Glutamatergic neuron (in vitro differentiated cells): ENCODE measurements at regions not wholly inside any gene's neighbourhood (a gene's known extent, or its start where the extent isn't known, plus 50 kb on each side); places are given as distances from the start of the nearest gene placed in this dataset.
"Not testable (repeated sequence)": the region's sequence is repeated elsewhere in the genome, so short reads cannot be mapped to it uniquely, and the experiment has no call there.

ENCODE experiments used
- DNase-seq: peaks from one replicate; pipeline ENCODE4 v3.0.0; 2022
- H3K27ac Mint-ChIP-seq: one replicate; pipeline ENCODE4 v1.8.0; 2020; ENCODE audit warnings: mild to moderate bottlenecking, mixed read lengths, inconsistent platforms; ENCODE audit not compliant: unreplicated experiment
- H3K27me3 Mint-ChIP-seq: one replicate; pipeline ENCODE4 v1.8.0; 2020; ENCODE audit warnings: mild to moderate bottlenecking, moderate library complexity, mixed read lengths, inconsistent platforms; ENCODE audit not compliant: unreplicated experiment
- H3K36me3 Mint-ChIP-seq: one replicate; pipeline ENCODE4 v1.8.0; 2020; ENCODE audit warnings: mild to moderate bottlenecking, mixed read lengths, inconsistent platforms; ENCODE audit not compliant: unreplicated experiment
- H3K4me1 Mint-ChIP-seq: one replicate; pipeline ENCODE4 v1.8.0; 2020; ENCODE audit warnings: mild to moderate bottlenecking, low read depth, mixed read lengths, inconsistent platforms; ENCODE audit not compliant: unreplicated experiment
- H3K4me3 Mint-ChIP-seq: one replicate; pipeline ENCODE4 v1.8.0; 2020; ENCODE audit warnings: mild to moderate bottlenecking, mixed read lengths, inconsistent platforms; ENCODE audit not compliant: unreplicated experiment
- H3K9me3 Mint-ChIP-seq: one replicate; pipeline ENCODE4 v1.8.0; 2020; ENCODE audit warnings: mild to moderate bottlenecking, moderate library complexity, mixed read lengths, inconsistent platforms; ENCODE audit not compliant: unreplicated experiment
- TF ChIP-seq, protein P1 (sequence below): fragments of 200-600 bp; sonication (generic); IDR thresholded peaks from one replicate; pipeline ENCODE4 v1.5.0; 2021; ENCODE audit not compliant: partially characterized antibody, unreplicated experiment

DNA sequence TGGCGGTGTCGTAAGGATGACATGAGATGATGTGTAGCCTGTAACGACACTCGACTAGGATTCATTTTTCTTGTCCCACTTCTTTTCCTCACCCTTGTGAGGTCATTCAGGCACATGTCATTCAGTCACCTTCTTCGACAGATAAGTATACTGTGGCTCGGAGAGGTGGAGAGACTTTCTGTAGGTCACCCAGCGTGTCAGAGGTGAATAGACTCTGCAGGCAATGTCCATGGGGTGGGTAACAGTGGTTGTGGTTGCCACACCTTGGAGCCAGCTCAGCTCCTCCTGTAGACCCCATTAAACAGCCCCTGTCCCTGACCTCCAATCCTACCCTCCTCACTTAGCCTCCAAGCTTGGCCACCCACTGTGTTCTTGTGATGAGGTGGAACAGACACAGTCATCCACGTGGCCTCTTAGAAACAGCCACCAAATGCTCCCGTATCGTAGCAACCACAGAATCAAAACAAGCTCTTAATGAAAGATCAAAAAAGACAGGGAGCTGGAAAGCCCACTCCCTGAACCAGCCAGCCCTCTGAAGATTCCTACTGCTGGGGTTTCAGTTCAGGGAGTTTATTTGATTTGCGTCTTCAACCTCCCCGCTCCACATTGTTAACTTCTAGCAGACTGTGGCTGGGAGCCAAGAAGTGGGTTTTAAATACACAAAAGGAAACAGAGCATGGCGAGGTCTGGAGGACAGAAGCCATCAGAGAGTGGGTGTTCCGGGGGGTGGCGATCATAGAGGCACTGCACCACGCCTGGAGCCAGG lies 89.0 kb upstream of the GRK3 start:
- peaks cover 4% of the 10 kb centered on the region for H3K9me3 Mint-ChIP-seq
- TF ChIP-seq, protein P1, sequence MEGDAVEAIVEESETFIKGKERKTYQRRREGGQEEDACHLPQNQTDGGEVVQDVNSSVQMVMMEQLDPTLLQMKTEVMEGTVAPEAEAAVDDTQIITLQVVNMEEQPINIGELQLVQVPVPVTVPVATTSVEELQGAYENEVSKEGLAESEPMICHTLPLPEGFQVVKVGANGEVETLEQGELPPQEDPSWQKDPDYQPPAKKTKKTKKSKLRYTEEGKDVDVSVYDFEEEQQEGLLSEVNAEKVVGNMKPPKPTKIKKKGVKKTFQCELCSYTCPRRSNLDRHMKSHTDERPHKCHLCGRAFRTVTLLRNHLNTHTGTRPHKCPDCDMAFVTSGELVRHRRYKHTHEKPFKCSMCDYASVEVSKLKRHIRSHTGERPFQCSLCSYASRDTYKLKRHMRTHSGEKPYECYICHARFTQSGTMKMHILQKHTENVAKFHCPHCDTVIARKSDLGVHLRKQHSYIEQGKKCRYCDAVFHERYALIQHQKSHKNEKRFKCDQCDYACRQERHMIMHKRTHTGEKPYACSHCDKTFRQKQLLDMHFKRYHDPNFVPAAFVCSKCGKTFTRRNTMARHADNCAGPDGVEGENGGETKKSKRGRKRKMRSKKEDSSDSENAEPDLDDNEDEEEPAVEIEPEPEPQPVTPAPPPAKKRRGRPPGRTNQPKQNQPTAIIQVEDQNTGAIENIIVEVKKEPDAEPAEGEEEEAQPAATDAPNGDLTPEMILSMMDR, result no peak
- no peak for DNase-seq
- H3K27ac Mint-ChIP-seq, result no peak overlapping the region
- no peaks in the 10 kb centered on the region for H3K4me1 Mint-ChIP-seq
- H3K4me3 Mint-ChIP-seq, result no peak overlapping the region
- peaks cover 1% of the 10 kb centered on the region for H3K27me3 Mint-ChIP-seq
- peaks cover 12% of the 10 kb centered on the region for H3K36me3 Mint-ChIP-seq

DNA sequence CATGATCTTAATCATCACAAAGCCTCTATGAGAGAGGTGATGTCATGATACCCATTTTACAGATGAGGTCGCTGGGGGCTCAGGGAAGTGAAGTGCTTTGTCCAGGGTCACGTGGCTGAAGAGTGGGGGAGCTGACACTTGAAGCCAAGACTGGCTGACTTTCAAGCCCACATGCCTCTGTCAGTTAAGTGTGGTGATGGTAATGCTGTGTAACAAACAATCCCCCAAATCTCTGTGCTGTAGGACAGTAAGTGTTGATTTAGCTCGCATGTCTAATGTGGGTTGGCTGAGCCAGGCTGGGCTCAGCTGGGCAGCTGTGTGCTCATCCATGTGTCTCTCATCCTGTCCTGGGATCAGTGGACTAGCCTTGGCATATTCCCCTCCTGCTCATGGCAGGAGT lies 87.1 kb upstream of the GRK3 start:
- DNase-seq, result no peak
- H3K27me3 Mint-ChIP-seq, result peaks cover 1% of the 10 kb centered on the region
- H3K27ac Mint-ChIP-seq, result no peak overlapping the region

DNA sequence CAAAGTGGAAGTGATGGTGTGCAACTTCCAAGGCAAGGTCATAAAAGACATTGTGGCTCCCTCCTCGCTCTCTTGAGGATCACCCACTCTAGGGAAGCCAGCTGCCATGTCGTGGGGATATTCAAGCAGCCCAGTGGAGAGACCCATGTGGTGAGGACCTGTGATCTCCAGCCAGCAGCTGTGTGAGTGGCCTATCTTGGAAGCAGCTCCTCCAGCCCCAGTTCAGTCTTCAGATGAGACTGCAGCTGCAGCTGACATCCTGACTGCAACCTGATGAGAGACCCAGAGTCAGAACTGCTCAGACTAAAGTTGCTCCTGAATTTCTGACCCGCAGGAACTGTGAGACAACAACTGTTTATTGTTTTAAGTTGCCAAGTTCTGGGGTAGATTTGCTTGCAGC lies 86.4 kb upstream of the GRK3 start:
- Mint-ChIP-seq H3K9me3 (peaks cover 4% of the 10 kb centered on the region), H3K36me3 (peaks cover 23% of the 10 kb centered on the region), H3K4me3 (no peak overlapping the region), H3K27ac (no peak overlapping the region), H3K27me3 (peaks cover 1% of the 10 kb centered on the region), H3K4me1 (peaks cover 4% of the 10 kb centered on the region)
- TF ChIP-seq, protein P1, result no peak
- no peak for DNase-seq

More for the DNA sequence above, 87.1 kb upstream of the GRK3 start:
- H3K4me3 Mint-ChIP-seq, result no peak overlapping the region
- TF ChIP-seq, protein P1, result no peak
- peaks cover under 1% of the 10 kb centered on the region for H3K4me1 Mint-ChIP-seq
- peaks cover 21% of the 10 kb centered on the region for H3K36me3 Mint-ChIP-seq
- peaks cover 4% of the 10 kb centered on the region for H3K9me3 Mint-ChIP-seq

DNA sequence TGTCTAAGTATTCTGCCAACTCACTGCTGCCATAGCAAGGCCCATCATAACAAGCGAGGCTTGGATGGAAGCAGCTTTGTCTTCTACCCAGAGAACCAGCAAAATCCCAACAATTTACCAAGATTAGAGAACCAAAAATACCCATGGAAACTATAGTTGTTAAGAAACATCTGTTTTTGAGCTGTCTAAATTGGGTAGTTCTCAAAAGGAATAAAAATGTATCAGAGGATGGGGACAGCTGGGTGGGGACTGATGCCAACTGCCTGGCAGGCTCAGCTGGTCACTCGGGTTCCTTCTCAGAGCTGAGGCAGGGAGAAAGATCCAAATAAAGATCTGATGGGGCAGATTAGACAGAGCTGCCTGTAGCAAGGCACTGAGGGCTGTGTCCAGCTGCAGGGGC lies 85.9 kb upstream of the GRK3 start:
- Mint-ChIP-seq H3K4me3 (no peak overlapping the region), H3K4me1 (peaks cover 4% of the 10 kb centered on the region), H3K9me3 (peaks cover 4% of the 10 kb centered on the region), H3K27me3 (peaks cover 1% of the 10 kb centered on the region), H3K36me3 (peaks cover 23% of the 10 kb centered on the region), H3K27ac (no peak overlapping the region)
- DNase-seq, result no peak
- TF ChIP-seq, protein P1, result no peak

DNA sequence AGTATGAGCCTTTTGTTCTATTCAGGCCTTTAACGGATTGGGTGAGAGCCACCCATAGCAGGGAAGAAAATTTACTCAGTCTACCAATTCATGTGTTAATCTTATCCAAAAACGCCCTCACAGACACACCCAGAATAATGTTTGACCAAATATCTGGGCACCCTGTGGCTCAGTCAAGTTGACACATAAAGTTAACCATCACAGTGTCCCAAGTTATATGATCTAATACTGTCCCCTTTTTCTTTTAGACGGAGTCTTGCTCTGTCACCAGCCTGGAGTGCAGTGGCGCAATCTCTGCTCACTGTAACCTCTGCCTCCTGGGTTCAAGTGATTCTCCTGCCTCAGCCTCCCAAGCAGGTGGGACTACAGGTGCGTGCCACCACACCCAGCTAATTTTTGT lies 83.6 kb upstream of the GRK3 start:
- H3K9me3 Mint-ChIP-seq, H3K4me1 Mint-ChIP-seq, H3K27ac Mint-ChIP-seq, DNase-seq, H3K4me3 Mint-ChIP-seq, H3K27me3 Mint-ChIP-seq: not testable (repeated sequence)
- peaks cover 28% of the 10 kb centered on the region for H3K36me3 Mint-ChIP-seq
